ENCODE measurements at regions not wholly inside any gene's neighbourhood (a gene's known extent, or its start where the extent isn't known, plus 50 kb on each side); places are given as distances from the start of the nearest gene placed in this dataset.

- DNase-seq (ENCODE audit: low read depth in 2 of 2) = no peak
Observed at GRCh38 chr6:139856562-139856961, 482.1 kb upstream of the CITED2 start.

- no peak for DNase-seq (ENCODE audit: low read depth in 2 of 2)
Observed at GRCh38 chr6:139855671-139856311, 481.3 kb upstream of the CITED2 start.

- DNase-seq (ENCODE audit: low read depth in 2 of 2) = no peak
Observed at GRCh38 chr6:139853302-139853992, 479.0 kb upstream of the CITED2 start.

GRCh38 chr6:139852488-139853140 is 478.2 kb upstream of the CITED2 start:
- DNase-seq (ENCODE audit: low read depth in 2 of 2) = no peak

DNA sequence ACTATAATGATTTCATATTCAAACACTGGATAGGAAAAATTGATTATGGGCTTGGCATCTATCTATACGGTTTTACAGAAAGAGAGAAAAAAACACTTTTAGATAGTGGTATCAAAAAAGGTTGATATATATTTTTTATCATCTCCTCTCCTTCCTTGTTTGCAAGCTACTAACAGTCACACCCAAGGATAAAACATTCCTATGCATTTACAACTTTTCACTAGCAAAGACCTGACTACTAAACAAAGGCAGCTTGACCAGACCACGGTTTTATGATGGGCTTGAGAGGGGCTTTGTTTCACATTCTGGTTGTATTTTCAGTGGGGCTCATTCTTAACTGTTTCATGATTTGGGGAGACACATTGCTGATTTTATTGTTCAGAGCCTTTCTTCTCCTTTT is 477.6 kb upstream of the CITED2 start:
- no peak for DNase-seq (ENCODE audit: low read depth in 2 of 2)

GRCh38 chr6:139851206-139851605 is 476.8 kb upstream of the CITED2 start:
- no peak for DNase-seq (ENCODE audit: low read depth in 2 of 2)

DNA sequence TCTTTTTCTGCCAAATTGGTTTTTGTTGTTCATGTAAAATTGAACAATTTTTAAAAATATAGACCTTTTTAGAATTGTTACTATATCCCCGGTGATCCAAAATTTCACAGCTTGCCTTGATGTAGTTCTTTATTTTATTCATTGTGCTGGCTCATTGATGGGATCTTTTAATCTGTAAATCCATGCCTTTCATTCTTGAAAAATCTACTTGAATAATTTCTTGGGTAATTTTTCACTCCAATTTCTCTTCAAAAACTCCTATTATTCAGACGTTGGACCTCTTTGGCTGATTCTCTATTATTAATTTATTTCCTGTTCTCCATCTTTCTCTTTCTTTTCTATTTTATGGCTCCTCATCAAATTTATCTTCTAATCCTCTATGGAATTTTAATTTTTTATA is 476.1 kb upstream of the CITED2 start:
- DNase-seq (ENCODE audit: low read depth in 2 of 2) = no peak

DNA sequence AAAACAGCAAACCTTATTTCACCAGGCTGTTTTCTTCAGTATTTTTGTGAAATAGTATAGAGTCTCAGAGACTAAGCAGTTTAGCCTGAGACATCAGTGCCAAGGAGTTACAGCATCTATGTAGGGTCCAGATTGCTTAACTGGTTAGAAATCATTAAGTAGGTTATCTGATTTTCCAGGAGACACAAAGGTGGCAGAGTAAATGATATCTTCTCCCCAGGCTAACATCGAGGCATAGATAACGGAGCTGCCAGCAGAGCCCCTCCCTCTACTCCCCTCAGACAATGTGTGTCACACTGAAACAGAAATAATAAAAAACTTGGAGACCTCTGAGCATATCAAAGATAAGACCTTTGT is 473.0 kb upstream of the CITED2 start:
- DNase-seq (ENCODE audit: low read depth in 2 of 2) = no peak

DNA sequence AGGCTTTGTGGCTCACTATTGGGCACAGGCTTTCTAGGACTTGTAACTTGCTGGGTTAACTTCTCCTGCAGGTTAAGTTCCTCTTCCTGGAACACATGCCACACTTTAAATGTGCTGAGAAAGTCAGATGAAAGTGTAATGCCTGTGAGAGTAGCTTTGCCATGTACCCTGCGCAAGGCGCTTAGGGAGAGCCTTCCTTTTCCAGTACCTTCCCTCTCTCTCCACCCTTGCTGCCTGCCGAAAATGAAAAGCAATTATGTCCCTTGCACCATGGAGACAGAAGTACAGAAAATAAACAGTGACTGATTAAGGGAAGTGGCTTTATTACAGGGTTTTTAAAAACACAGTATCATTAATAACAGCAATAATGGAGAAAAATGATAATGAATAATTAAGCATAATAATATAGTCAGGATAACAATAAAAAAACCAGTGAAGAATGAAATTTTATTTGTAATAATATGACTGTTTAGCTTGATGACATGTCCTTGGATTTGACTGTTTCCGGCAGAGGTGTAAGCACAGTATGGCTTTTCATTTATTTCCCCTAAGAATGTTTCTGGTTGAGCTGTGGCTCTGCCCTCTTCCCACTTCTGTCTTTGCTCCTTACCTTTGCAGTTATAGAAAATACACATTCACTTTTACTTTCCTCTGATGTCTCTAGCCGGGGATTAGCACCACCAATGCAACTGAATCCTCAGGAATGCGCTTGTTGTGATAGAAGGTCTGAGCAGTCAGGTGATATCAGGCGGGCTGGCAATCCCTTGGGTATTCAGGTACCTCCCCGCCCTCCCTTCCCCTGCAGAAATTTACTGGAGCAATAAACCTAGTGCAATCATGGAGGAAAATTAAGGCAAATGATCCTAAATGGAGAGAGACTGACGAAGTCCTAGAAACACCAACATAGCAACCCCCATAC is 472.3 kb upstream of the CITED2 start:
- DNase-seq (ENCODE audit: low read depth in 2 of 2) = no peak

DNA sequence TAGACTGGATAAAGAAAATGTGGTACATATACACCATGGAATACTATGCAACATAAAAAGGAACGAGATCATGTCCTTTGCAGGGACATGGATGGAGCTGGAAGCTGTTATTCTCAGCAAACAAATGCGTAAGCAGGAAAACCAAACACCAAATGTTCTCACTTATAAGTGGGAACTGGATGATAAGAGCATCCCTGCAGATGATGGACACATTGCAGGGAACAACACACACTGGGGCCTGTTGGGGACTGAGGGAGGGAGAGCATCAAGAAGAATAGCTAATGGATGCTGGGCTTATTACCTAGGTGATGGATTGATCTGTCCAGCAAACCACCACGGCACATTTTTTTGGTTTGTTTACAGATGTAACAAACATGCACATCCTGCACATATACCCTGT is 470.5 kb upstream of the CITED2 start:
- no peak for DNase-seq (ENCODE audit: low read depth in 2 of 2)

DNA sequence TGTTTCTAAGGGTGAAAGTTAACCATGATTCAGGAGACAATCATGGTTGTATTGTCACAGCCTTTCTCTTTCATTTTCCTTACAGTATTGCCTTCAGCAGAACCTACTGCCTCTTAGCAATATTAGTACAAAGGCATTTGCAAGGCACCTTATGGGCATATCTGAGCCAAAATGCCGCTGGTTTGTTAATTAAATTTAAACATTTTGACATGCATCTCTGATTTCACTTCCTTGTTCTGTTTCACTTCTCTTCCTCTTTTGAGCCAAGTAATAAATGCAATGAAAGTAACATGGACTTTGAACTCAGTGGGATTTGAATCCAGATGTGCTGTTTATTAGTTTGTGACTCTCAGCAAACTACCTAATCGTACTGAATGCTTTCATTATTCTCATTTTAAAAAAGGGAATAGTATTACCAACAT is 467.4 kb upstream of the CITED2 start:
- DNase-seq (ENCODE audit: low read depth in 2 of 2) = no peak

DNA sequence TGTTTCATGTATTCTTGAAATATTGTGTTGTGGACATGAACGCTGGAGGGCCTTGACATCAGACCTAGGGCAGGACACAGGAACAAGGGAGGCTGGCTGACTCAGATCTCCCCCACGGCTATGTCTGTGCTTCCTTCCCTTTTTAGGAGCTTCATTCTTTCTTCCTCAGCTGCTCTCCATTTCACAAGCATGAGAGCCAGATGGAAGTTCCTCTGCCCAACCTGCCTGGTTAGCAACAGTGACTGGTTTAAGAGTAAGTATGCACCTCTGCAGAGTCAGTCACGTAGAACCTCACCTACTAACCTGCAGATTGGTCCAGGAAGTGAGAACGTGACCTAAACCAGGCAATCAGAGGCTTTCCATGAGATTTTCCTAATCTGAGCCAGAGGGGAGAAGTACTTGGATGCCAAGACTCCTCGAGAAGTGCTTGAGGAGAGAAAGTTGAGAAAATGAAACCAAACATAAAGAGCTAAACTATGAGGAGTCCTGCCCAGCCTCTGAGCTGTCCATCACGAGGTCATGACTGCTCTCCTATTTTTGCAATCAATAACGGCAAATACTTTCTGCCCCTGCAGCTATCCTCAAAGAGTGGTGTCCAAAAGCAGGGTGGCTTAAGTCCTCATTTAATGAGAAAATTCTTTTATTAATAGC is 465.2 kb upstream of the CITED2 start:
- DNase-seq (ENCODE audit: low read depth in 2 of 2) = no peak

- no peak for DNase-seq (ENCODE audit: low read depth in 2 of 2)
Observed at GRCh38 chr6:139834232-139834631, 459.8 kb upstream of the CITED2 start.

GRCh38 chr6:139833592-139833991 is 459.1 kb upstream of the CITED2 start:
- no peak for DNase-seq (ENCODE audit: low read depth in 2 of 2)

GRCh38 chr6:139832493-139833305 is 458.3 kb upstream of the CITED2 start:
- no peak for DNase-seq (ENCODE audit: low read depth in 2 of 2)

GRCh38 chr6:139829576-139829975 is 455.1 kb upstream of the CITED2 start:
- DNase-seq (ENCODE audit: low read depth in 2 of 2) = no peak

- no peak for DNase-seq (ENCODE audit: low read depth in 2 of 2)
Observed at GRCh38 chr6:139828751-139829519, 454.5 kb upstream of the CITED2 start.

DNA sequence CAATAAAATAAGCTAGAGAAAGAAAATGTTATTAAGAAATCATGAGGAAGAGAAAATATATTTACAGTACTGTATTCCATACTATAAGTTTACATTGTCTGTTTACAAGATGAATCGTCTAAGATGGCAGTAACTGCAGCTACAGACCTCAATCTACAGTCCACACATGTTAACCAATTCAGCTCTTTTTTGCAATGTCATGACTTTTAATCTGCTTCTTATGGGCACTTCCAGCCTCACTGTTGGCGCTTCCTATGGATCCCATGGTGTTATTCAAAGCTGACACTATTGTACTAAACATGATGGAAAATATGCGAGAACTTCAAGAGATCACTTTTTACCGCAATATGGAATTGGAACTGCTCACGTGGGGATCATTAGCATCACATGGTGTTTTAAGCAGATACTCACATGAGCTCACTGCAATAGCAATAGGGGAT is 451.5 kb upstream of the CITED2 start:
- no peak for DNase-seq (ENCODE audit: low read depth in 2 of 2)

DNA sequence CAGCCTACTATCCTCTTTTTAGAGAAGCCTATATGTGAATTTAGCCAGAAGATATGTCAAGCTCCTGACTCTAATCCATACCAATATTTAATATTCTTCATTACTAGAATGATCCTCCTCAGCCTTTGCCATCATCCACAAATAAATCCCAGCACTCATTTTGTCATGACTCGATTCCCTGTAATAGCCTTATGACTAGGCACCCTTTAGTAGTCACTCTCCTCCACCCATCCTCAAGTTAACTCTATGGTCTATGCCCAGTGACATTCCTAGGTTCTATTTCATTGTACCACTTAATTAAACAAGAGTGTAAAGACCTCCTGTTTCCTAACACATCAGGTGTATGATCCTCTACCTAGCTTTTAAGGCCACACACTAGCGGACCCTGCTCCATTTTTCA is 450.4 kb upstream of the CITED2 start:
- DNase-seq (ENCODE audit: low read depth in 2 of 2) = no peak

GRCh38 chr6:139823808-139824126 is 449.3 kb upstream of the CITED2 start:
- DNase-seq (ENCODE audit: low read depth in 2 of 2) = no peak
